Epithelial cell of proximal tubule (primary cell): ENCODE measurements at regions not wholly inside any gene's neighbourhood (a gene's known extent, or its start where the extent isn't known, plus 50 kb on each side); places are given as distances from the start of the nearest gene placed in this dataset.
A peak's percentile ranks its signal among the peaks of the same experiment; 100 is the strongest.

ENCODE experiments used
- DNase-seq: peaks from one replicate; pipeline ENCODE4 v3.0.0-alpha.2; 2011; ENCODE audit warnings: low read depth
- H3K4me3 ChIP-seq: 2 replicates; pipeline ENCODE4 v1.5.1; 2011; ENCODE audit warnings: low read depth, mild to moderate bottlenecking, low read length
- TF ChIP-seq, protein P1 (sequence below): conservative IDR thresholded peaks from 2 replicates; pipeline ENCODE4 v1.5.1; 2012; ENCODE audit warnings: low read depth, mild to moderate bottlenecking, low read length

DNA sequence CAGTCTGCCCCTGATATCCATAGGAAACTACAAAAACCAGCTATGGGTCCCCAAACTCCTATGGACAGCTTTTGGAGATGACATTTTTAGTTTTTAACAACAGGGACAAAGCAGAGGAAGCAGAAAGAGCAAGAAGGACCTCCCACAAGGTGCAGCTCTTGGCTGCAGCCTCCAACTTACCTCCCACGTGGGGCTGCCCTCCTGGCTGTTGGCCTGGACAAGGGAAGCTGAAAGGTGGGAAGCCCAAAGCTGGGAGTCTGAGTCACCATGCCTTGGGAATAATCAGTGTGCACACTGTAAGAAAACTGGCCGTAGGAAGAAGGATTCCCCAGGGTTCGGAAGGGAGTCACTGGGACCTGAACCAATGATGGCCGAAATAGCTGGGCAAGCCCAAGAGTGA is 51.8 kb upstream of the PAX1 start:
- DNase-seq, result no peak
- H3K4me3 ChIP-seq, result no peak overlapping the region
- TF ChIP-seq, protein P1, sequence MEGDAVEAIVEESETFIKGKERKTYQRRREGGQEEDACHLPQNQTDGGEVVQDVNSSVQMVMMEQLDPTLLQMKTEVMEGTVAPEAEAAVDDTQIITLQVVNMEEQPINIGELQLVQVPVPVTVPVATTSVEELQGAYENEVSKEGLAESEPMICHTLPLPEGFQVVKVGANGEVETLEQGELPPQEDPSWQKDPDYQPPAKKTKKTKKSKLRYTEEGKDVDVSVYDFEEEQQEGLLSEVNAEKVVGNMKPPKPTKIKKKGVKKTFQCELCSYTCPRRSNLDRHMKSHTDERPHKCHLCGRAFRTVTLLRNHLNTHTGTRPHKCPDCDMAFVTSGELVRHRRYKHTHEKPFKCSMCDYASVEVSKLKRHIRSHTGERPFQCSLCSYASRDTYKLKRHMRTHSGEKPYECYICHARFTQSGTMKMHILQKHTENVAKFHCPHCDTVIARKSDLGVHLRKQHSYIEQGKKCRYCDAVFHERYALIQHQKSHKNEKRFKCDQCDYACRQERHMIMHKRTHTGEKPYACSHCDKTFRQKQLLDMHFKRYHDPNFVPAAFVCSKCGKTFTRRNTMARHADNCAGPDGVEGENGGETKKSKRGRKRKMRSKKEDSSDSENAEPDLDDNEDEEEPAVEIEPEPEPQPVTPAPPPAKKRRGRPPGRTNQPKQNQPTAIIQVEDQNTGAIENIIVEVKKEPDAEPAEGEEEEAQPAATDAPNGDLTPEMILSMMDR, result no peak

DNA sequence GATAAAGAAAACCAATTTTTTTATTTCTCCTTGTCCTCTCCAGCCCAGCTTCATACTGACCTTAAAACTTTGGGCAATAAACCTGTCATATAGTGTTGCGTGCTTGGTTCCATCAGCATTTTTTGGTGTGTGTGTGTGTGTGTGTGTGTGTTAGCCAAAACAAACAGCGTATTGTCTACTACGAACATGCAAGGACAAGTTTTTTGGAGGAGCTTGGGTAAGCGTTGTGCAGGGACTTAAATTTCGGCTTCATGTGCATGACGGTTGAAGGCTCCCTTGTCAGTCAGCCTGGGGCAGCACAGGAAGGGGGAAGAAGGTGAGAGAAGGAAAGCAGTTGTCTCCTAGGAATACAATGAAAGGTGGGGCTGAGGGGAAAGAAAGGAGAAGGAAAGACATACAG is 62.0 kb upstream of the PAX1 start:
- H3K4me3 ChIP-seq, result no peak overlapping the region
- no peak for DNase-seq
- TF ChIP-seq, protein P1, result no peak

DNA sequence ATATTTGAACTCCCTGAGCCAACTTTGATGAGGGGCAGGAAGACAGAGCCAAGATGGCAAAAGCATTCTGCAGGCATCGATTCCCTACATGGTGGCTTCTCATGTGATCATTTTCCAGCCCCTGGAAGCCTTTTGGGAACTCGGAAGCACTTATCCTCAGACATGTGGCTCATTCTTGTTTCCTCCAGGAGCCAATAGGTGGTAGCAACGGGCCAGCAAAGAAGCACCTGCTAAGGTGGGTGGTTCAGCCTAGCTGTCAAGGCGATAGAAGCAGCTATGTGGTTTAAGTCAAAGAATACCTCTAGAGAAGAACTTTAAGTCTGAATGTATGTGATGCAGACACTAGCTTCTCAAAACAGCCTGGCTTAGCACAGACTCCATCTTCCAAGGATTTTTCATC is 64.9 kb upstream of the PAX1 start:
- TF ChIP-seq, protein P1, result peak; percentile 56
- H3K4me3 ChIP-seq, result no peak overlapping the region
- DNase-seq, result no peak

DNA sequence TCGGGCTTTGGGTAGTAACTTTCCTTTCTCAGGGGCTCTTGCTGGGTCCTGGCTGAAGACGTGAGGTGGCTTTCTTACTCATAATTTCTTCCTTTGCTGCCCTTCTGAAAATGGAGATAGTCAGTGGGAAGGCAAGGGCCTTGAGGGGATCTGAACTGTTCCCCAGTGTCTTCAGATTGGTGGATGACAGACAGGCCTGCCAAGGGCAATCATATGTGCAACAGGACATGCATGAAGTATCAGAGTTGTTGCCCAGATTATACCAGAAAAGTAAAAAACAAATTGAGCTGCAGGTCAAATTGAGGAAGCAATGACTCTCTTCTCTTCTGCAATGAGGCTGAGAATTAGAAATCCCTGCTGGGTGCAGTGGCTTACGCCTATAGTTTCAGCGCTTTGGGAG is 71.6 kb upstream of the PAX1 start:
- TF ChIP-seq, protein P1, result no peak
- DNase-seq, result no peak
- H3K4me3 ChIP-seq, result no peak overlapping the region

DNA sequence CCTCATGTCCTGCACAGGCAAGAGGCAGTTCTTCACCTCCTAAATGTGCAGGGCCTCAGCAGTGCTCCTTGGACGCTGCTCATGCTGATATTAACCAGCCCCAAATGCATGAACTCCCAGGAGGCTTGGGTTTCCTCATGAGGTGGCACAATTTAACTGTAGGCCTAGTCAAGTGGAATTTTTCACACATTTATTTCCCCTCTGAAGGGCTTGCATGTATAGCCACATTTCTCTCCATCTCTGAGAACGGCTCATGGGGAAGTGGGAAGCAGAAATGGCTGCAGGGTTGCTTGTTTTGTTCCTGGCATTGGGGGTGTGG is 72.8 kb upstream of the PAX1 start:
- H3K4me3 ChIP-seq, result no peak overlapping the region
- TF ChIP-seq, protein P1, result no peak
- no peak for DNase-seq

DNA sequence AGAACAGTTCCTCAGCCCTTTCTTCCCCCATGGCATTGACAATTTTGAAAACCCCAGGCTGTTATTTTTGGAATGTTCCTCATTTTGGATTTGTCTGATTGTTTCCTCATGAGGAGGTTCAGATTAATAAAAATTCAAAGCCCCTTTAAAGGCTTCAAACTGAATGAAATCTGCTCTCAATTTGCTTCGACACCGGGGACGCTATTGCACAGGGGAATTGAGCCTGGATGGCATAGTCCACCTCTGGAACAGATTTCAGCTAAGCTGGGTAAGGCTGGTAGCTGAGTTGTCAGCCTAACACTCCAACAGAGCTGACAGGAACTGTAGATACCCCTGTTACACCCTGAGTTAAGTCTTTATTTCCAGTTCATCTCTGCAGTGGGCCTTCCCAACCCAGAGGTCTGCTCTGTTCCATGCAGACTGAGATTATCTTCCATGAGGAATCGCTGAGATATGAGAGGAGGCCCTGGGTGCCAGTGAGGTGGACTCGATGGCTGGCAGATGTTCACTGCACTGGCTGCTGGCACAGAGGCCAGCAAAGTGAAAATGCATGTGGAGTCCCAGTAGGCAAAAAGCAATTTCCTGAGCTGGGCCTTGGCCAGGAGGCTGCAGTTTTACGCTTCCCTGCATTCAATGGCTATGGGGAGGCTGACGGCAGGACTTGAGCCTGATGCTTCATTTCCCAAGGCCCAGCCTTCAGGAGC is 73.3 kb upstream of the PAX1 start:
- H3K4me3 ChIP-seq, result no peak overlapping the region
- TF ChIP-seq, protein P1, result no peak
- no peak for DNase-seq

DNA sequence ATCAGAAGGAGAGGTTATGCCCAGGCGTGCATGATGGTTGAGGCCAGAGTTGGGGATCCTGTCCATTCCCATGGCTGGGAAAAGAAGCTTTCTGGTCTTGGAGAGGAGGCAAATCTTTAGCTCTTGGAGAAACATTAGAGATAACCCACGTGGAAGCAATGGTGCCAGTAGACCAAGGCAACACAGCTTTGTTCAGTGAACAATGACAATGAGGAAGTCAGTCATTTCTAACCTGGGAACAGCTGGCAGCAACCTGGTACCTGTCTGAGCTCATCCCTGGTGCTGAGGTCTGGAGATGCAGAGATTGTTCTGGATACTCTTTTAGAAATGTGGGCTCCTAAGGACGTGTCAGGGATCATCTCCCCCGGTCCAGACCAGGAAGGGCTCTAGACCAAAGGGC is 76.7 kb upstream of the PAX1 start:
- DNase-seq, result no peak
- TF ChIP-seq, protein P1, result no peak
- no peak overlapping the region for H3K4me3 ChIP-seq
